ENCODE measurements at regions not wholly inside any gene's neighbourhood (a gene's known extent, or its start where the extent isn't known, plus 50 kb on each side); places are given as distances from the start of the nearest gene placed in this dataset.
"Not testable (repeated sequence)": the region's sequence is repeated elsewhere in the genome, so short reads cannot be mapped to it uniquely, and the experiment has no call there.

- no peak for DNase-seq
Measured at GRCh38 chr13:65789815-65790214, 1440.3 kb downstream of the PCDH9 start.

GRCh38 chr13:65787082-65787481 lies 1443.1 kb downstream of the PCDH9 start:
- DNase-seq: no peak

GRCh38 chr13:65784088-65784816 lies 1445.9 kb downstream of the PCDH9 start:
- no peak for DNase-seq

GRCh38 chr13:65783383-65783782 lies 1446.8 kb downstream of the PCDH9 start:
- DNase-seq: no peak

GRCh38 chr13:65771704-65772313 lies 1458.3 kb downstream of the PCDH9 start:
- DNase-seq: not testable (repeated sequence)

- DNase-seq: no peak
Measured at GRCh38 chr13:65768545-65768944, 1461.6 kb downstream of the PCDH9 start.

- DNase-seq: no peak
Measured at GRCh38 chr13:65763811-65764210, 1466.3 kb downstream of the PCDH9 start.

GRCh38 chr13:65762012-65762411 lies 1468.1 kb downstream of the PCDH9 start:
- no peak for DNase-seq

- no peak for DNase-seq
Measured at GRCh38 chr13:65756071-65756671, 1474.0 kb downstream of the PCDH9 start.

- no peak for DNase-seq
Measured at GRCh38 chr13:65748227-65748626, 1481.9 kb downstream of the PCDH9 start.

GRCh38 chr13:65746406-65746921 lies 1483.7 kb downstream of the PCDH9 start:
- DNase-seq: no peak

GRCh38 chr13:65744836-65745235 lies 1485.3 kb downstream of the PCDH9 start:
- no peak for DNase-seq

- DNase-seq: no peak
Measured at GRCh38 chr13:65733110-65733509, 1497.0 kb downstream of the PCDH9 start.

- no peak for DNase-seq
Measured at GRCh38 chr13:65727070-65727469, 1503.1 kb downstream of the PCDH9 start.

- DNase-seq: no peak
Measured at GRCh38 chr13:65725006-65725405, 1505.1 kb downstream of the PCDH9 start.

- DNase-seq: no peak
Measured at GRCh38 chr13:65724226-65724625, 1505.9 kb downstream of the PCDH9 start.

- DNase-seq: no peak
Measured at GRCh38 chr13:65722506-65722905, 1507.6 kb downstream of the PCDH9 start.

- no peak for DNase-seq
Measured at GRCh38 chr13:65719831-65720230, 1510.3 kb downstream of the PCDH9 start.

- no peak for DNase-seq
Measured at GRCh38 chr13:65710514-65710913, 1519.6 kb downstream of the PCDH9 start.

- DNase-seq: no peak
Measured at GRCh38 chr13:65697843-65698242, 1532.3 kb downstream of the PCDH9 start.

- no peak for DNase-seq
Measured at GRCh38 chr13:65679240-65679639, 1550.9 kb downstream of the PCDH9 start.

- DNase-seq: no peak
Measured at GRCh38 chr13:65677906-65678305, 1552.2 kb downstream of the PCDH9 start.

- not testable (repeated sequence) for DNase-seq
Measured at GRCh38 chr13:65675383-65675782, 1554.8 kb downstream of the PCDH9 start.

GRCh38 chr13:65670014-65670625 lies 1560.0 kb downstream of the PCDH9 start:
- DNase-seq: no peak
